Activated CD8-positive, alpha-beta memory T cell treated with anti-CD3 and anti-CD28 coated beads, Interleukin-2, amount 50 U/mL, for 24 hours (primary cell): ENCODE measurements at regions not wholly inside any gene's neighbourhood (a gene's known extent, or its start where the extent isn't known, plus 50 kb on each side); places are given as distances from the start of the nearest gene placed in this dataset.

Experiments used
- DNase-seq: peaks from one replicate; pipeline ENCODE4 v3.0.0-alpha.2; 2020; ENCODE audit errors: extremely low read depth

GRCh38 chr6:9482030-9482738 lies 932.7 kb downstream of the TFAP2A start:
- DNase-seq, result no peak

- DNase-seq, result no peak
These were observed 933.4 kb downstream of the TFAP2A start for GRCh38 chr6:9481292-9482029.

DNA sequence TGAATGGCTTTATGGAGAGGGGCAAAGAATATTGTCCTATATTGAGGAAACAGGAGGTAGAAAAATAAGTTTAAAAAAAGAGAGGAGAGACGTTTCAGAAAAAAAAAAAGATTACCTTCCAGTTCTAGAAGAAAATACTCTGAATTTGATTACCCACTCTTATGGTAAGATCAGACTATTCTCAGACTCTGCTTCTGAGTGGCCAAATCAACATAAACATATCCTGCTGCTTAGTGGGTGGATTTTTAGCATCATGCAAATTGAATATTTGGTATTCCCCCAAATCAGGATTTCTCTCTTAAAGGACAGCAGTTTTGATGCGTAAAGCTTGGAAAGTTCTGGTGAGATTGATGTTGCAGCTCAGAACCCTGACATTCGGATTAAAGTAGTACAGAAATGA lies 946.6 kb downstream of the TFAP2A start:
- no peak for DNase-seq

DNA sequence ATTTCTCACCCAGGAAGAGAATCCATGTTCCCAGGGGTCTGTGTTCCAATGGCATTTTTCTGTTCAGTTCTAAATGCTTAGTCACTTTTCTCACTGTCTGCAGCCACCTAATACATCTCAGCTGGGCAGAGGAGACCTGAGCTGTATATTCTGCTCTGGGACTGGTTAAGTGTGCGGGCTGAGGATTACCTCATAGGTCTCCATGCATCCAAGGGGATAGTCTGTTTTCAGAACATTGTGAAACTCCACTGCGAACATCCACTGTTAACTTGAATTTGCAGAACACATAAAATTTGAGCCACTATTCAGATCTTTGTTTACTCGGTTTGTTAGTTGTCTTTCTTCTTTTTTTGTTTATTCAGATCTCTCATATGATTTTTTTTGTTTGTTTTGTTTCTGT lies 947.1 kb downstream of the TFAP2A start:
- no peak for DNase-seq

DNA sequence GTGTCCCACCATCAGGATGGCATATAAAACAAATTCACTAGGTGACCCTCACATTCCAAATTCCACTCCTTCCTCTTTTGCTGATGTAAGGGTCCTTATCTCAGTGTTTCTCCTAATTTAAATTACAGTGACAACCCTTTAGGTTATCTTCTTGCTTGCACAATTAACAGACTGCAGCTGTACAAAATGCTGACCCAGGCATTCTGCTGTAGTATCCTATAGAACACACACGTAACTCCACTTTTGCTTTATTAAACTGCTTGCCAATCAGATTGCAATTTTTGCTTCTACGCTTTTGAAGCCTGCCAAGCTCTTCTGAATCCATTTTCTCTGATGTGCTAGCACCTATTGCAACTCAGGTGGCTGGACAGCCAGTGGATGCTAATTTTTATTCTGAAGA lies 950.3 kb downstream of the TFAP2A start:
- no peak for DNase-seq

DNA sequence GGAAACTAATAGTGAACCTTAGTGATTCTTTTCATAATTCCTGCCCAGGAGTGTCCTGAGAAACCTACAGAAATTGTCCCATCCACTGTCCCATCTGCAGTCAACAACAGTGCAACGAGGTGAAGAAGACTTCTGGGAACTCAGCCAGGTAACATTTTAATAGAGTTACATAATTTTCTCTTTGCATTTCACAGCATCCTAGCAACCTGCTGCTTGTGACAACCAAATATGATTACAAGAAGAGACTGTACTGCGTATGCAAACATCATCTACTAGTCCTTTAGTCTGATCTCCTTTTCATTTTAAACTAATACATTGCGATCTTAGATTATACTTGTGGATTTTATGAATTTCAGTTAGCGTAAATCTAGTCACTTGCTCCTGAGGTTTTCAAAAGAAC lies 951.6 kb downstream of the TFAP2A start:
- no peak for DNase-seq

- DNase-seq, result no peak
These were observed 953.7 kb downstream of the TFAP2A start for GRCh38 chr6:9461188-9461587.

GRCh38 chr6:9458424-9458823 lies 956.5 kb downstream of the TFAP2A start:
- no peak for DNase-seq

DNA sequence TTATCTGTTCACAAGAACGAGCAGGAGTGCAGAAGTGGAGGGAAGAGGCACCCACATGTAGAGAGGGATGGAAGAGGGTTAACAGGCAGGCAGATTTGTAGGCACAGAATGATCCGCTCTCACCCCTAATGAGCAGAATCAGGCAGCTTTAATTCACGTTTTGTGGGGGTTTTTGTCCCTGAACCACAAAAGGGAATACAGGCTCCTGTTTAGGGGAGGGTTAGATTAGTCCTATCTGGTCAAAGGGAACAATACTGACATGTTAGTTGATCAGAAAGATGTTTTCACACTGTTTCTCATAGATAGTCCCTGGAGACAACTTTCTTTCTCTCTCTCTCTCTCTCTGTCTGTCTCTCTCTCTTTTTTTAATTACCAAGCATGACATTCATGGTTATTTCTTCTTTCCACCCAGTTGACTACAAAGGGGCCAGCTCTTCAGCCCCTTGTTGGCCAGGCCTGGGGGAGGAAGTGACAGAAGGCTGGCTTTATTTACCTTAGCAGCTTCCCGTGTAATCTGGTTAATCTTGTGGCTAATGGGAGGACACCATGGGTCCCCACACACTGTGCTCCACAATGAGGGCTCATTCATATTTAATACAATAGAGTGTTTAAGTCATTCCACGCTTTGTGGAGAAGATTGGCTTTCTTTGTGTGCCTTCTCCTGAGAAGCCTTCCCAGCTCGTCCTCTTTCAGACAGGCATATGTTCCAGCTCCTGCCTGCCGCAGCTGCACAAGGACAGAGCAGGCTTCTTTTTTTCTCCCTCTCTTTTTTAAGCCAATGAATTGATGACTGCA lies 958.8 kb downstream of the TFAP2A start:
- DNase-seq, result no peak

- DNase-seq, result no peak
These were observed 975.1 kb downstream of the TFAP2A start for GRCh38 chr6:9439621-9440330.

- no peak for DNase-seq
These were observed 977.0 kb downstream of the TFAP2A start for GRCh38 chr6:9437836-9438235.

DNA sequence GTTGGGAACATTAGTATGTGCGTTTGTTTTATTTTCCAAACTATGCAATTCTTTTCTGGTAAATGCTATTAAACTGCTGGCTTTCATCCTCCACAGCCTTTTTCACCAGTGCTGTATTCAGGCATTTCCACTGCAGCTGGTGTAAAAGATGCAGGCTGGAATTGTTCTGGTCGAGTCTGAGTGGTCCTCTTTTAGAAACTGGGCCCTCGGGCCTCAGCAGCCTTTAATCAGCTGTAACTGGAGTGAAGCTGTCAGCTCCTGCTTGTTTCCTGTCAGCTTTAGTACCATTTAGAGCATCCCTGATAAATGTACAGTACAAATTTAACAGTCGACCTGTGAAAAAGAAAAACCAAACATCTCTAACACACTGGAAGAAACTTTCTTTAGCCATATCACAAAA lies 979.6 kb downstream of the TFAP2A start:
- no peak for DNase-seq

GRCh38 chr6:9431945-9432344 lies 982.9 kb downstream of the TFAP2A start:
- no peak for DNase-seq

GRCh38 chr6:9428421-9429172 lies 986.3 kb downstream of the TFAP2A start:
- no peak for DNase-seq

DNA sequence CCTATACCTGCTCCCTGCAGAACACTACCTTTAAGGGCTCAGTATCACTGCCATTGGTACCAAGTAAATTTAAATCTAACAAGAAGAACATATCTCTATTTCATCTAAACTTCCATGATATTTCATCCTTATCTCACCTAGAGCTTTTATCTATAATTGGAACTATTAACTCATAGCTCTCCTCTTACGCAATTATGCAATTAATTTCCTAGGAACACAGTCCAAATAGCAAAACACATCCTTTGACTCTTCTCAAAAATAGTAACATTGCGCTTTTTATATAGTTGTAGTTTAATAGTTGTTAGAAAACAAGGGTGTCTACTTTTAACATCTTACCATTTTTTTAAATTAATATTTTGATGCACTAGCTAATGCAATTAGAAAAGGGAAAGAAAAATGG lies 986.8 kb upstream of the SLC35B3 start:
- no peak for DNase-seq

- DNase-seq, result no peak
These were observed 985.1 kb upstream of the SLC35B3 start for GRCh38 chr6:9420316-9421015.

- DNase-seq, result no peak
These were observed 982.1 kb upstream of the SLC35B3 start for GRCh38 chr6:9417400-9417799.

GRCh38 chr6:9412951-9413559 lies 977.7 kb upstream of the SLC35B3 start:
- DNase-seq, result no peak

DNA sequence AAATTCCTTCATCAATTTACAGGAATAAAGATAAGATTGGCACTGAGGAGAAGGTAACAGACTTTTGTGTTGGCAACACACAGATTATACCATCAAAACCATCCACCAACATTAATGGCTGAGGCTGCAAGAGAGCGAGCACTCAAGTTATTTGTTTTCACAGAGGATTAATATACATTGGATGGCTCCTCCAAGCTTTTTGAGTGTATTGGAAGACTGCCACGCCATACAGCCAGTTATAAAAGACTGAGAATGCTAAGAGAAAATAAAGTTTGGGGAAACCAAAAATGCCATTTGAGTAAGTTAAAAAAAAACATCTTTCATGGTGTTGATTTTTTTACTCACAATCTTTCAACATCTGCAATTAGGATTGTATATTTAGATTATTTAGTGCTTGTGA lies 973.8 kb upstream of the SLC35B3 start:
- DNase-seq, result no peak

- no peak for DNase-seq
These were observed 973.2 kb upstream of the SLC35B3 start for GRCh38 chr6:9408402-9409117.
